ENCODE measurements at regions not wholly inside any gene's neighbourhood (a gene's known extent, or its start where the extent isn't known, plus 50 kb on each side); places are given as distances from the start of the nearest gene placed in this dataset.
"Not testable (repeated sequence)": the region's sequence is repeated elsewhere in the genome, so short reads cannot be mapped to it uniquely, and the experiment has no call there.

- Mint-ChIP-seq H3K9me3 (peaks cover 3% of the 10 kb centered on the region in 2 donors), H3K27ac (no peak overlapping the region), H3K36me3 (no peaks in the 10 kb centered on the region)
- DNase-seq (ENCODE audit: low spot score in 2 of 2) = no peak
- ATAC-seq = no peak
Measured at GRCh38 chr13:90281709-90282108, 1065.8 kb upstream of the MIR17HG start.

GRCh38 chr13:90287521-90287920 lies 1060.0 kb upstream of the MIR17HG start:
- Mint-ChIP-seq H3K9me3 (peaks cover 20 to 35% of the 10 kb centered on the region in 2 donors), H3K36me3 (peaks cover 0 to 13% of the 10 kb centered on the region in 2 donors), H3K27ac (no peak overlapping the region)
- ATAC-seq (no peak), DNase-seq (ENCODE audit: low spot score in 2 of 2) (no peak)

GRCh38 chr13:90293793-90294361 lies 1053.6 kb upstream of the MIR17HG start:
- Mint-ChIP-seq H3K9me3 (peaks cover 9 to 29% of the 10 kb centered on the region in 2 donors), H3K27ac (no peak overlapping the region), H3K36me3 (peaks cover 0 to 10% of the 10 kb centered on the region in 2 donors)
- no peak for DNase-seq (ENCODE audit: low spot score in 2 of 2)
- ATAC-seq = no peak

- H3K9me3 Mint-ChIP-seq = peaks cover 10% of the 10 kb centered on the region in 2 donors
- no peak for DNase-seq (ENCODE audit: low spot score in 2 of 2)
- H3K36me3 Mint-ChIP-seq = peaks cover 0 to 10% of the 10 kb centered on the region in 2 donors
- H3K27ac Mint-ChIP-seq = no peak overlapping the region
- no peak for ATAC-seq
Measured at GRCh38 chr13:90299238-90299637, 1048.2 kb upstream of the MIR17HG start.

DNA sequence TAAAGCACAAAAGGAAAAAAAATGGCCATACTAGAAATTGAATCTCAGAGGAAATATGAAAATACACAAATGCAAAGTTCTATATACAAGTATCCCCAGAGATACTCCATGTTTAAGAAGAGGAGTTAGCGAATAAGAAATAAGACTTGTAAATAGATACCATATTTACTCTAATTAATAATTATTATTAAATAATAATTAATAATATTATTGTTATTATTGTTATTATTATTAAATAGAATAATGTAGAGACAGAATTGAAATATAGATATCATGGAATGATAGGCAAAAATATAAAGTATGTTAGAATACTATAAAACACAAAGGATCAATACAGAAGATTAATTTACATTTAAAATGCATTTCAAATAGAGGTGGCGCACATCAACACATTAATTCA lies 1047.5 kb upstream of the MIR17HG start:
- no peak for ATAC-seq
- Mint-ChIP-seq H3K36me3 (peaks cover 0 to 10% of the 10 kb centered on the region in 2 donors), H3K27ac (no peak overlapping the region), H3K9me3 (peaks cover 10% of the 10 kb centered on the region in 2 donors)
- DNase-seq (ENCODE audit: low spot score in 2 of 2) = no peak

DNA sequence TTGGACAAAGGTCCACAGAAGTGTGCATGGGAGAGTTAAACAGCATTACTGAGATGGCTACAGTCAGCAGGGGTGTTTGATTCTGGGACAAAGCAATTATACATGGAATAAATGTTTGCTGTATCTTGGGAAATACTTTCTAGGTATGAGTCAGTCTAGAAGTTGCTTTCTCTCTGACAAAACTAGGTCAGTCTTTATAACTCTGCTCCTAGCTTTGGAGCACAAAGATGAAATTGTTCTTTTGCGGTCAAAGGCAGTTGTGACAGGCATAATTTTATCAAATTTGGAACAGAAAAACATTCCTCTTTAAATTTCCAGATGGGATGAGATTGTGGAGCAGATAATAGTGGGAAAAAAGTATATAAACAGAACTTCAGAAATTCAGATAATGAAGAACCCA lies 1045.4 kb upstream of the MIR17HG start:
- no peak overlapping the region for H3K27ac Mint-ChIP-seq
- H3K9me3 Mint-ChIP-seq = peaks cover 10 to 17% of the 10 kb centered on the region in 2 donors
- peaks cover 0 to 10% of the 10 kb centered on the region in 2 donors for H3K36me3 Mint-ChIP-seq
- no peak for DNase-seq (ENCODE audit: low spot score in 2 of 2)
- no peak for ATAC-seq

GRCh38 chr13:90305796-90306195 lies 1041.7 kb upstream of the MIR17HG start:
- H3K36me3 Mint-ChIP-seq = peaks cover 0 to 4% of the 10 kb centered on the region in 2 donors
- DNase-seq (ENCODE audit: low spot score in 2 of 2) (no peak), ATAC-seq (no peak)
- H3K27ac Mint-ChIP-seq = no peak overlapping the region
- peaks cover 5 to 17% of the 10 kb centered on the region in 2 donors for H3K9me3 Mint-ChIP-seq

DNA sequence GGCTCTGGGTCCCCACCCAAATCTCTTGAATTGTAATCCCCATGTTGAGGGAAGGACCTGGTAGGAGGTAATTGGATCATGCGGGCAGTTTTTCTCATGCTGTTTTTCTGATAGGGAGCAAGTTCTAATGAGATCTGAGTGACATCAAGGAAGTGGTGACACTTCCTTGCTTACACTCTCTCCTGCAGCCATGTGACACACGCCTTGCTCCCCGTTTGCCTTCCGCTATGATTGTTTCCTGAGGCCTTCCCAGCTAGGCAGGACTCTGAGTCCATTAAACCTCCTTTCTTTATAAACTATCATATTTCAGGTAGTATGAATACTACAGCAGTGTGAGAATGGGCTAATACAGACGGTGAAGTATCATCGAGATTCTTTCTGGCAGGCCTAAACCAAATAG lies 1040.4 kb upstream of the MIR17HG start:
- ATAC-seq (no peak), DNase-seq (ENCODE audit: low spot score in 2 of 2) (no peak)
- peaks cover 0 to 4% of the 10 kb centered on the region in 2 donors for H3K36me3 Mint-ChIP-seq
- H3K27ac Mint-ChIP-seq = no peak overlapping the region
- peaks cover 9 to 21% of the 10 kb centered on the region in 2 donors for H3K9me3 Mint-ChIP-seq

GRCh38 chr13:90308249-90308648 lies 1039.2 kb upstream of the MIR17HG start:
- H3K27ac Mint-ChIP-seq = no peak overlapping the region
- no peak for ATAC-seq

GRCh38 chr13:90311929-90312328 lies 1035.6 kb upstream of the MIR17HG start:
- Mint-ChIP-seq H3K36me3 (no peaks in the 10 kb centered on the region), H3K27ac (no peak overlapping the region), H3K9me3 (peaks cover 13 to 17% of the 10 kb centered on the region in 2 donors)
- no peak for DNase-seq (ENCODE audit: low spot score in 2 of 2)
- ATAC-seq = no peak

More at GRCh38 chr13:90308249-90308648, 1039.2 kb upstream of the MIR17HG start:
- Mint-ChIP-seq H3K36me3 (peaks cover 0 to 4% of the 10 kb centered on the region in 2 donors), H3K9me3 (peaks cover 12 to 23% of the 10 kb centered on the region in 2 donors)
- DNase-seq (ENCODE audit: low spot score in 2 of 2) = no peak

- H3K27ac Mint-ChIP-seq = no peak overlapping the region
- H3K36me3 Mint-ChIP-seq = no peaks in the 10 kb centered on the region
- no peak for DNase-seq (ENCODE audit: low spot score in 2 of 2)
- peaks cover 12 to 20% of the 10 kb centered on the region in 2 donors for H3K9me3 Mint-ChIP-seq
- ATAC-seq = no peak
Measured at GRCh38 chr13:90315061-90315460, 1032.4 kb upstream of the MIR17HG start.

GRCh38 chr13:90320664-90321063 lies 1026.8 kb upstream of the MIR17HG start:
- no peak for DNase-seq (ENCODE audit: low spot score in 2 of 2)
- Mint-ChIP-seq H3K27ac (no peak overlapping the region), H3K9me3 (peaks cover 0 to 12% of the 10 kb centered on the region in 2 donors), H3K36me3 (no peaks in the 10 kb centered on the region)
- no peak for ATAC-seq

DNA sequence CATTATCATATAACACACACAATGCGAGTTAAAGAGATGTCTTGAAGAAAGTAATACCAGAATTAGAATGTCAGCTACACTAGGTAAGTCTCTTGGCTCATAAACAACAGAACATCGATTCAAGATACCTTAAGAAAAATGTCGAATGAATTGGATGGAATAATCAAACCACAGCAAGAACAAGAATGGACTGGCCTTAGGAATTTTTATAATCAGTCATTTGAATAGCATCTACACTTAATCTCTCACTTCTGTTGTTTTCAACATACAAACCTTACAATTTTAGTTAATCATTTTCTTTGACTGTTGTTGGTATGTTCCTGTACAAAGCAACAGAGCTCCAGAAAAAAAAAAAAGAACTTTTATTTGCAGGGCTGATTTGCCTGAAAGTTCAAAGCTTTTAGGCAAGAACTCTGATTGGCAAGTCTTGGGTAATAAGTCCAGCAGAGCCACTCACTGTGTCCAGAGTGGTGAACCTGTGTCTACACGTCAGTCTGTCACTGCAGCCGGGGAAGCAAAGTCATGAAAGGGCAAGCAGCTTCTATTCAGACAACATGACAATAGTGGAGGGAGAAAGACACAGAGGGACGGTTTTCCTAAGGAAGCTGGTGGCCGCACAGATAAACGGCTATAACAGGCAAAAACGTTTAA lies 1026.1 kb upstream of the MIR17HG start:
- no peak for DNase-seq (ENCODE audit: low spot score in 2 of 2)
- ATAC-seq = no peak
- Mint-ChIP-seq H3K36me3 (no peaks in the 10 kb centered on the region), H3K27ac (no peak overlapping the region), H3K9me3 (peaks cover 0 to 12% of the 10 kb centered on the region in 2 donors)

- no peak overlapping the region for H3K27ac Mint-ChIP-seq
- DNase-seq (ENCODE audit: low spot score in 2 of 2) (no peak), ATAC-seq (no peak)
- H3K36me3 Mint-ChIP-seq = no peaks in the 10 kb centered on the region
- H3K9me3 Mint-ChIP-seq = peaks cover 0 to 4% of the 10 kb centered on the region in 2 donors
Measured at GRCh38 chr13:90329641-90330040, 1017.8 kb upstream of the MIR17HG start.

DNA sequence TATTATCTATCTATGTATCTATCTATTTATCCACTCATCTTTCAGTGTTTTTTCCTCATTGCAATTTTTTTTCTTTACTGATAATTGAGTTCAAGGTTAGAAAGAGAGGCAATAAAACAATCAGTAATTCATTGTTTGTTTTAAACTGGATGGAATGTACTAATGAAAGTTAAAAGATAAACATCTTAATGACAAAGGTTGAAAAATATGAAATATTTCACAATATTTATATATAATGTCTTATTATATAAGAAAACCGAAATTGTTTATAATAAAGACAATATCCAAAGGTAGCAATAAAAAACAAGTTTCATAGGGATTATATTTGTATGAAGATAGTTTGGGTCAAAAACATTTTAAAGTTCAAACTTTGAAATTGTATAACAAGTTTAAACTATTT lies 1015.5 kb upstream of the MIR17HG start:
- Mint-ChIP-seq H3K36me3 (no peaks in the 10 kb centered on the region), H3K9me3 (peaks cover under 1 to 4% of the 10 kb centered on the region in 2 donors), H3K27ac (no peak overlapping the region)
- no peak for DNase-seq (ENCODE audit: low spot score in 2 of 2)
- ATAC-seq = no peak

- DNase-seq (ENCODE audit: low spot score in 2 of 2) = no peak
- Mint-ChIP-seq H3K36me3 (no peaks in the 10 kb centered on the region), H3K27ac (no peak overlapping the region), H3K9me3 (peaks cover 11 to 18% of the 10 kb centered on the region in 2 donors)
- no peak for ATAC-seq
Measured at GRCh38 chr13:90336507-90336906, 1011.0 kb upstream of the MIR17HG start.

DNA sequence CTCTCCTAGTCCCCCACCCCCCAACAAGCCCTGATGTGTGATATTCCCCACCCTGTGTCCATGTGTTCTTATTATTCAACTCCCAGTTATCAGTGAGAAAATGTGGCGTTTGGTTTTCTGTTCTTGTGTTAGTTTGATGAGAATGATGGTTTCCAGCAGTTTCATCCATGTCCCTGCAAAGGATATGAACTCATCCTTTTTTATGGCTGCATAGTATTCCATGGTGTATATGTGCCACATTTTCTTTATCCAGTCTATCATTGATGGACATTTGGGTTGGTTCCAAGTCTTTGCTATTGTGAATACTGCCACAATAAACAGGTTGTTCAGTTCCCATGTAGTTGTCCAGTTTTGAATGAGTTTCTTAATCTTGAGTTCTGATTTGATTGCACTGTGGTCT lies 1006.1 kb upstream of the MIR17HG start:
- H3K36me3 Mint-ChIP-seq; DNase-seq (ENCODE audit: low spot score in 2 of 2); ATAC-seq; H3K27ac Mint-ChIP-seq: not testable (repeated sequence)
- peaks cover 19 to 29% of the 10 kb centered on the region in 2 donors for H3K9me3 Mint-ChIP-seq
